ENCODE measurements at regions not wholly inside any gene's neighbourhood (a gene's known extent, or its start where the extent isn't known, plus 50 kb on each side); places are given as distances from the start of the nearest gene placed in this dataset.

DNA sequence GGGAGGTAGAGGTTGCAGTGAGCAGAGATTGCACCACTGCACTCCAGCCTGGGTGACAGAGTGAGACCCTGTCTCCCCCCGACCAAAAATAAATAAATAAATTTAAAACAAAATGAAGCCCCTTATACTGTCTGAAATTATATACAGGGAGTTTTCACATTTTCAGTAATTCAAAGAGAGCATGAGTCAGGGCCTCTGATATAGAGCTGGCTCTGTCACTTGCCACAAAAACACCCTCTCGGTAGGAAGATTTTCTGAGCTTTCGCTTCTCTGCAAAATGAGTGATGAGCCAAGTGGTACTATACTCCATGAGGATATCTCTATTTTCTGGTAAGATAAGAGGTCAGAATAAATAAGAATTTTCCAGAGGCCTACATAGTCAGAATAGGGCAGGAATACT lies 462.9 kb downstream of the COG6 start:
- no peak for DNase-seq (ENCODE audit: low read depth)

DNA sequence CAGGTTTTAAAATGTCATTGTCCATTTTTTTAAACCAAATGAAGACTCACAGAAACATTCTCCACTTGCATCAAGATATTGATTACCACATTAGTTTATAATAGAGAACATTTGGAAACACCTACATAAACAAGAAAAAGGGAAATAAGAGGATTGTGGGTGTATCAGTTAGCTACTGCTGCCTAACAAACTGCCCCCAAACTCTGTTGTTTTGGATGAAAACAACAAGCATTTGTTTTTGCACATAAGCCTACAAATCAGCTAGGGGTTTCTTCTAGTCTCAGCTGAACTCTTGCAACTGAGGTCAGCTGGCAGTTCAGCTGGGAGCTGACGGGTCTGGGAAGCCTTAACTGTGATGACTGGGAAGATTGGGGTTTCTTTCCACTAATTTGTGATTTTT lies 464.4 kb downstream of the COG6 start:
- DNase-seq (ENCODE audit: low read depth), result no peak

DNA sequence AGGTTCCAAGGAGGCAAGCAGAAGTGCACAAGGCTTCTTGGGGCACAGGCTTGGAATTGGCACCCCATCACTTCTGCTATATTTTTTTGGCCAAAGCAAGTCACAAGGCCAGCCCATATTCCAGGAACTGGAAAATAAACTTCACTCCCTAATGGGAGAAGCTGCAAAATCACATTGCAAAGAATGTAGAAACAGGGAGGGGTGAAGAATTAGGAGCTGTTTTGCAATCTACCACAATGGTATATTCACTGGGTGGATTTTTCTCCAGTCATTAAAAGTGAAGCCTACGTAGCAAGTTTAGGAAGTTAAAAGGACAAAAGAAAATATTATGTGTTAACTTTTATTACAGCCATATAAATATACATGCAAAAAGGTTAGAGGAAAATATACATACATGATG lies 464.8 kb downstream of the COG6 start:
- DNase-seq (ENCODE audit: low read depth), result no peak

DNA sequence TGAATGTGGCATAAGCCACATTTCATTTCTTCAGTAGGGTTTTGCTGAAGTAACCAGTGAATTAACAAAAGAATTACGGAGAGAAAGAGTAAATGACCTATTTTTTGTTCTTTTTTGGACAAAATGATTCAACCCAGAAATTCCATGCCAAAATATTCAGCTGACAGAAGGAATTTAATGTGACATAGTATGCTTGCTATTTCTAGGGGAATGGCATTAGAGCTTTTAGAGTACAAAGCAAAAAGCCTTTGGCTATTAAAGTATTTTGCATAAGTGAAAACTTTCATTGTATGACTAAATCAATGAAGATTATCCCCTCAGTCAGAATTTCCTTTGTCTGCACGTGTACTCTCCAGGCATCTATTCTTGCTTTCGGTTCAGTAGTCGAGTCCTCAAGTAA lies 465.3 kb downstream of the COG6 start:
- DNase-seq (ENCODE audit: low read depth), result no peak

DNA sequence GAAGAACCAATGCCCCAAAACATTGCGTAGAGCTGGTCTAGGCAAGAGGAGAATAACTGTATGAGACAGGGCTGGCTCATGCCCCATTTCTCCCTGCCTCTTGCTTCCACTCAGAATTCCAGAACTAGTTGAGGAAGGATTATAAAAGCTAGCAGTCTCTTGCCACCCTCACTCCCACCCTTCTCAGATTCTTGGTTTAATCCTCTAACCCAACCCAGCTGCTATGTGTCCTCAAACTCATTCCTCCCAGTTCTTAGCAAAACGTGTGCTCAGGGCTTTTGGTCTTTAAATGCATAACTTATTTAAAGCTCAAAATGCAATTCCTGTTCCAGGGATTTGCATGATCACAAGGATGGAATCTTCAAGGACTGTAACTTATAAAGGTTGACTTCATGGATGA lies 466.3 kb downstream of the COG6 start:
- DNase-seq (ENCODE audit: low read depth), result no peak

DNA sequence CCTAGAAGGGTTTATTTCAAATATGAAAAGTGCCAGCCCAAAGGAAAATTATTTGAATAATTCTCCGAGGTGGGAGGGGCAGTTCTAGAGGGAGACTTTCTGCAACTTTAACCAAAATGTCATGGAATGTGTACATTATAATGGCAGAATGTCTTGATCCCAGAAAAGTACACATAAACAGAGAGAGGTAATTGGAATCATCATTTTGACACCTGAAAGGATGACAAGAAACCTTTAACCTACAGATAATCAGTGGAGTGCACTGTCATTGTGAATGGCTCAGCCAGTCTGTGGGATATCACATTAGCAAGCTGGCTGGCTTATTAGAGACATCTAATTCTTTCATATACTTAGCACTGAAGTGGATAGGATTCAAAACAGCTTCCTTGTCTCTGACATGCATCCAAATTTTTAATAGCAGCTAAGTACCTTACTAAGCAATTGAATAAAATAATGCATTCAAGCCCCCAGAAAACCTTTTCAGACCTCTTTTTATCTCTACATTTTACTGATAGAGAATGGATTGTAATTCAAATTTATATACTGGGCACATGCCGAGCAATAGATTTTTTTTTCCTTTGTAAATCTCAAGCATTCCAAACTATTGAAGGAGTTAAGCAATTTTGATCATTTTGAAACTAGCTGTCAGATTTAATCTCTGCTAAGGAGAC lies 468.6 kb downstream of the COG6 start:
- DNase-seq (ENCODE audit: low read depth), result no peak

DNA sequence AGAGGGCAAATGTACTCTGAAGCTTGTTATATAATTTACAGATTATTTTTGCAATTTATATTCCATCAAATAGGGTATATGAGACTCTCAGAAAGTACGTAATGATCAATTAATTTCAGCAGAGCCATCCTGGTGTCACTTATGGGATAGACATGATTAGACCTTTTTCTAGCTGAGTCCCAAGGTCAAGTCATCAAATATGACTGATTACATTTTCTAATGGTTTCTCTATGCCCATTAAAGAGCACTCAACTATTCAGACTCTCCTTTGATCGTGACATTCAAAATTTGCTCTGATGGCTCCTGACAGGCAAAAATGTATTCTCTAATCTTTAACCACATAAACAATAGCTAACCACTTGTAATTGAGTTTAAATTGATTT lies 469.2 kb downstream of the COG6 start:
- DNase-seq (ENCODE audit: low read depth), result no peak

DNA sequence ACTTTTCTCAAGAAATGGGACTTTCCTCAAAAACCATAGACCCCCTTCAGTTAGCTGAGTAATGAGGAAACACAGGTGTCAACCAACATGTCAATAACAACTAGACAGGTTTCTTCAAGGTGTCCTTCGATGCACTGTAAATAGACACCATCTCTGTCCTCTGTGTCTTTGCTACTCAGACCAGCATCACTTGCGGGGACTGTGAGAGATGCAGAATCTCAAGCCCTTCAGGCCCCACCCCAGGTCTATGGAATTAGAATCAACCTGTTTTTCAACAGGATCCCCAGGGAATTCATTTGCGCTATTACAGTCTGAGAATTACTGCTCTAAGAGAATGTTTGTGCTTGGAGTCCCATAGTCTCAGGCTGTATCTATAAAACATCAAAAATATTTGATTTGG lies 469.9 kb downstream of the COG6 start:
- DNase-seq (ENCODE audit: low read depth), result no peak

DNA sequence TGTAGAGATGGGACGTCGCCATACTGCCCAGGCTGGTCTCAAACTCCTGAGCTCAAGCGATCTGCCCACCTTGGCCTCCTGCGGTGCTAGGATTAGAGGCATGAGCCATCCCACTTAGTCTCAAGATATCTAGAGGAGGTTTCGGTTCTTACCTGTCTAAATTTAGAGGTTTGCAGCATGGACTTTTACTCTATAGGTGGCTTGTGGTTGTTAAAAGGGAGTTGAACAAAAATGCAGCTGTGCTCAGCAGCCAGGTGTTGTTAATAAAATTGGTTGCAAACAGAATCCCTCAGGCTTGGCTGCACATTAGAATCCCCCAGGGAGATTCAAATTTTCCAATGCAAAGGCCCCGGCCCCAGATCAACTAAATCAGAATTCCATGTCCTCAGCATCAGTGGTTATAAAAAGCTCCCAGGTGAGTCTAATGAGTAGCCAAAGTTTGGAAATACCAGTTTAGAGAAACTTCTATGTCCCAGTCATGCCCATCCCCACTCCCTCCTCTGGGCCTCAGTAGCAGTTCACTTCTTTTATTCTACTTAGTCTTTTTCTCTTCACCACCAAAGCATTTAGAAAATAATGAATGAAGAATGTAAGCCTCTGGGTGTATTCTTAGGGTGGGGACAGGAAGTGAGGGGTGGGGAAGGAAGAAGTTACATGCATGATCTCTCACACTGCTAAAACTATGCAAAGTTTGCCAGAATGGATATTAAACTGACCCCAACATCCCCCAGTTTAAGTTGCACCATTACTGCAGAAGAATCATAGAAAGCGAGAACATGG lies 471.0 kb downstream of the COG6 start:
- DNase-seq (ENCODE audit: low read depth), result no peak

DNA sequence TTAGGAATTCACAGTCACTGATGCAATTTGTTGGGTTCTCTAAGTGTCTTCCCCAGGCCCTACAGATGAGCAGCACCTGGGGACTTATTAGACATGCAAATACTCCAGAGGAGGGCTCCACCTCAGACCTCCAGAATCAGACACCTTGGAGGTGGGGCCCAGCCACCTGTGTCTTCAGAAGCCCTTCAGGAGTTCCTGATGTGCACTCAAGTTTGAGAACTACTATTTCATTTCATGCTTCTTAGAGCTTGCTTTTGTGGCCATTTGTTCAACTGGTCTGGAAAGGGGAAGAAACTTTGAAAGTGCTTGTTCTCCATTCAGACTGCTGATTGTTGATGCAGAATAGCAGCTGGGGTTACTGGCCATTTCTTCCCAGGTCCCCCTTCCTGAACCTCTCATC lies 472.0 kb downstream of the COG6 start:
- DNase-seq (ENCODE audit: low read depth), result no peak

DNA sequence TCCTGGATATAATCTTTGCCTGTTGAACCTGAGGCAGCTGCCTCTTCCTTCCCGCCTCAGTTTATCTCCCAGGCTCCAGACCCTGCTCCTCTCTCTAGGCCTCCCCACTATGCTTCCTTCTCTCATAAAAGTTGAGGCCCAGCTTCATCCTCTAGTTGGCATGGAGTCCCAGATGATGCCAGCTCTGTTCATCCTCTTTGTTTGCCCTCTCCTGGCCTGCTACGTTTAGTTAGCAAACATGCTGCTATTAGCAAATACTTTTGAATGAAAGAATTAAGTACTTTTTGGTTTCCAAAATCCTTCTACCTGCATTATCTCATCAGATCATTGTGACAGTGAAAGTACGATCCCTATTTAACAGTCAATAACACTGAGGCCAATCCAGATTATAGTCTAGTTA lies 472.5 kb downstream of the COG6 start:
- no peak for DNase-seq (ENCODE audit: low read depth)

DNA sequence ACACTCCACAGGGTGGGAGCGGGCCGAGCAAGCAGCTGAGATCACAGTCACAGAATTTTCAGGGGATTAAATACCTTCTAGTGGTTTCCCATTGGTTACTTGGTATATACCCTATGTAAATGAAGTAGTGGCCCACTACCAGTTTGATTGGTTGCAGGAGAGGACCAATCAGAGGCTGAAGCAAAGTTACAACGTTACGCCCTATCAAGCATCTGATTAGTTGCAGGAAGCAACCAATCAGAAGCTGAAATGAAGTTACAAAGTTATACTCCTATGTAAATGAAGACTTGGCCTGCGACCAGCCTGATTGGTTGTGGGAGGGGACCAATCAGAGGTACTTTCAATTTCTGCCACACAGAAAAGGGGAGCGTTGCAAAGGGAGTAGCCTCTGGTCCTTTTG lies 474.0 kb downstream of the COG6 start:
- DNase-seq (ENCODE audit: low read depth), result no peak

DNA sequence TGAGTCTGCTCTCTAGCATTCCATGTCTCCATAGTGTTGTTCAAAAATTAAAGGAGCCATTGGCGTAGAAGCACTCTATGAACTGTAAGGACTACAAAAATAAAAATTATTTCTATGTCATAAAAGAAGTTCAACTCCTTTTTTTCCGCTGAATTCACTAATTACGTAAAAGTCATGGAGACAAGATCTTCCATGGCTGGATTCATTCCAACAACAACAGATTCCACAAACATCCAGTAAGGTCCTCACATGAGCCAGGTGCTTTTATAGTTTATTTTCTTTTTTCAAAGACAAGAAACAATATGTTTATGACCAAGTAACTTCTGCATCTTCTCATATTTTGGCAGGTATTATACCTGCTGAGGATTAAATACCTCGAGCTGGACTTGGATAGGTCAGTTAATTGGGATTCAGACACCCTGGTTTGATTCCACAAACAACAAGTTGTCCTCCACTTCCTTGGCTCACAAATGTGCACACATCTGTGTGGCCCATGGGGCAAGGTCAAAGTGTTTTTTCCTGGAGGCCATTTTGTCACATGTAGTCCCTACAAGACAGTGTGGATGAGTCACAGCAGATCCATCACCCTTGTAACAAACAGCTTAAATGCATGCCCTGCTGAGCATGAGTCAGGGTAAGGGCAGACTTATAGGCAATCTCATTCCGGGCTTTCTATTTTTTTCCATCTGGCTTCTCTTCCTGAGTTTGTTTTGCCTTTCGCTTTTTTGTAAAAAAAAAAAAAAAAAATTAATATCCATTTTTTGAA lies 475.6 kb downstream of the COG6 start:
- DNase-seq (ENCODE audit: low read depth), result no peak

DNA sequence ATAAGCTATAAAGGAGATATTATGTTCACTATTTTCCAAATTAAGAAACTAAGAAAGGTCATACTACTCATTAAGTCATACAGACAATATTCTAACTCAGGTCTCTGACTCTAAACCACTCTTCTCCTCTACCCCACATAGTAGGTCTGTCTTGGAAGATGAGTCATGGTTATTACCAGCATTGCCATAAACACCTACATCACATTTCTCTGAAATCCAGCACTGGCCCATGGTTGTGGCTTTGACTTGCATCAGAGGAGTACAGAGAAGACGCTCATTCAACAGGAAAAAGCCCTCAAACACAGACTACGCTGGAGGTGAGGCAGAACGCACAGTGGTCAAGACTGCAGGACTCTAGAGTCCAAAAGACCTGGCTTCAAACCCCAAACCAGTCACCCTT lies 476.8 kb downstream of the COG6 start:
- DNase-seq (ENCODE audit: low read depth), result no peak

DNA sequence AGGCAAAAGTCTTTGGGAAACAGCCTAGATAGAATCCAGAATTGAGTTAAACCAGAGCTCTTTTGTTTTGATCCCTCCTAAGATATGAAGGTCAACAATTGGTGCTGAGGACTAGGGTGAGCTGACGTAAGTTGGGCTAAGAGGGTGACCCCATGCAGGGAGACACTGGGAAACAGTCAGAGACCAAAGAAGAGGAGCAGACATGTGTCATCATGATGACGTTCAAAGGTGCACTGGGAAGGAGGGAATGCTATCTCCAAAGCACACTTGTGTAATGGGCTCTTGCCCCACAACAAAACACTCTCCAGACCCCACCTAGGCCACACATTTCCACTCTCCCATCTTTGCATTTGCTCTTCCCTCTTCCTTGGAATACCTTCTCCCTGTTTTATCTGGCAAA lies 481.4 kb downstream of the COG6 start:
- DNase-seq (ENCODE audit: low read depth), result no peak

DNA sequence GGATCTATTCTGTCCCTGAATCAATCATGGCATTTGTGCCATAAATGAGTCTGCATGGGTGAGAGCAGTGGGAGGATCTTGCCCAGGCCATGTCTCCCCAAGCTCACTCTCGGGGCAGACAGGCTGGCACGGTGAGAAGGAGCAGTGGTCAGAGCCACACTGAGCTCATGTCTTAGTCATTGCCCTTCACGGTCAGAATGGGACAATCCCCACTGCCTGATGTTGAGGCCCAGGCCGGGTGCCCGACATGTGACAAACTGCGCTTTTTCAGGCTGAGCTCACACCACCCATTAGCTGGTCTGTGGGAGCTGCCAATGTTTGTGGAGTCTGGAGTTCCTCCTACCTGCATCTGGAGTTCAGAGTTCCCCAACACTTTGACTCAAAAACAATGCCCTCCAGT lies 481.9 kb downstream of the COG6 start:
- DNase-seq (ENCODE audit: low read depth), result no peak

DNA sequence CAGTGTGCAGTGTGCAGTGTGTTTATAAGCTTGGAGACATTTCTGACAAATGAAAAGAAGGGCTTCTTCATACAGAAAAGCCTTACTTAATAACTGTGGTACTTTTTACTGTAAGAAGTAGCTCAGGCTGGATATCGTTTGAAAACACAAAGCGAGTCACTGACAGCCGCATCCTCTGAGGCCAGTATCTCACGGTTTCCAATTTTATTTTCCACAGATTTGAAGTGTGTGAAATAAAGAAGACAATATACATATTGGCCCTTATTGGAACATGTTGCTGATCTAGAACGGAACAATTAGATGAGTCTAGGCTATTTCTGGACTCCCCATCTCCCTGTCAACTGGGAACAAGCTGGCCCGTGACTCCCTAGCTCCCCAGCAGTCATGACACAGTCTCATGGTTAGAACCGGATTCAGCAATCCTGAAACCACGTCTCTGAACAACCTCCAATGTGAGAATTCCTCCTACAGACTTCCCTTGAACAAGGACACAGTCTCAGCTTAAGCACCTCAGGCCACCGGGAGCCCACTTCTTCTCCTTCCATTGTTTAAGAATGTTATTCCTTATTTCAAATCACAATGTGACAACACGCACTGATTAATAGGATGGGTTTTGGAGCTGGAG lies 484.5 kb downstream of the COG6 start:
- DNase-seq (ENCODE audit: low read depth), result no peak

DNA sequence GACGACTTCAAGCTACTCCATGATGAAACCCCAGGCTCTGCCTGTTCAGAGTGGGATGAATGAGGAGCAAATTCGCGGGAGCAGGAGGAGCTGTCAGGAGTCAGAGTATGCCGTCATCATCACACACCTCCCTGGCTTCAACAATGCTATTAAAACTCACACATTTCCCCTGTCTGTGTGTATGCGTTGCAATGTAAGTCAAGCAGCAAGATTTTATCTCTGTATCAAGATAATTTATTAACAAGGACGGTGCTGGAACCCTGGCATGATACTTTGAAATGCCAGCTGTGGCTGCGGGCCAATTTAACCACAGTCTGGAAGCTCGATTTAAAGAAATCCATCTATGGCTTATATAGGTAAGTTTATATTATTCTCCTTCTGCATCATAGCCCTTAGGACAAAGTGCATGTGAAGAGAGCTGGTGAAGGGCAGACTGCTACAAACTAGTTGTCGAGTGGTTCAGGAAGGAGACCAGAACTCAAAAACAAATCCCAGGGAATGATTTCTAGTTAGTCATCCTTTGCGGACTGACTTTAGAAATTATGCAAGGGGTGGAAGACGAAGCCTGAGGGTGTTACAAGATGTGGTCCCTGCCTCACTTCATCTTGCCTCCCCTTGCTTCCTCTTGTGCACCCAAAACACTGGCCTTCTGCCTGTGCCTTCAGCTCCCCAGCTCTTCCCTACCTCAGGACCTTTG lies 486.5 kb downstream of the COG6 start:
- no peak for DNase-seq (ENCODE audit: low read depth)

DNA sequence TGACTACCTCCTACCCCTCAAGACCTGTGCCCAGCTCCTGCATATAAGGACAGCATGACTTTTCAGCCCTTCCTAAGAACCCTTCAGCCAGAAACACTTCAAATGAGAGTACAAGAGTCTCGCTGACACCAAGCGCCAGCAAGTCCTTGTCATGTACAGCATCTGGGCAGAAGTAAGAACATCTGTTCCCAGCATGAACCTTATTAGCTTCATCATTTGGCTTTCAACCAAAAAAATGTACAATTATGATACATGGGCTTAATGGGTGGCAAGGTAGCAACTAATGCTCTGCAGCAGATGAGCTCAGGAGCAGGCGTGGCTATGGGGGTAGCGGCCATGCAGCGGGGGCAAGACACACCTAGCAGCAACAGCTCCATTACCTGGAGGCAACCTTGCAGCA lies 487.6 kb downstream of the COG6 start:
- DNase-seq (ENCODE audit: low read depth), result no peak

DNA sequence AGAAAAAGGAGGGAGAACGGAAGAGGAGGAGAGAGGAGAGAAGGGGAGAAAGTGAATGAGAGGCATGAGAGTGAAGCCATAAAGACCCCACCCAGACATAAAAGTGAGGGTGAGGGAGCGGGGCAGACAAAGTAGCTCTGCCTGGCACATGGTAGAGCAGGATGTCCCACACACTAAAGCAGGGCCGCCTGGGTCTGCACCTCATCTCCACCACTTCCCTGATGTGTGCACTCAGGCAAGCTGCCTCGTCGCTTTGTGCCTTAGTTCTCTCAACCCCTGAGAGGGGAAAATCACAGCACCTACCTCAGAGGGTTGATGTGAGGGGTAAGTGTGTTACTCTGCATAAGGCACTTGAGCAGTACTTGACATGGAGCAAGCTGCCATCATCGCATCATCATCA lies 488.1 kb downstream of the COG6 start:
- DNase-seq (ENCODE audit: low read depth), result no peak

DNA sequence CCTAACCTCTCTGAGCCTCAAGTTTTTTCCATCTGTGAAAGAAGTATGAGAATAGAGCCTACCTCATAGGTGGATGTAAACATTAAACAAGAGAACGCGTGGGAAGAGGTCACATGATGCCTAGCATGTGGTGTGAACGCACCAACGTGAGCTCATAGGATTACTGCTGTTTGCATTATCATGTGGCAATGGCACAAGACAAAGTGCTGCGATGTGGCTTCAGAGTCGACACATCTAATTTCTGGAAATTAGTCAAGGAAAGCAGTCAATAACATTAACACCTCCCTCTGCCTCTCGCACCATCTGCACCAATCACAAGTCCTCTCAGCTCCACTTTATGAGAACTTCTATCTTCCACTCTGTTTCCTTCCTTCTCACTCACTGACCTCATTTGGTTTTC lies 489.7 kb downstream of the COG6 start:
- DNase-seq (ENCODE audit: low read depth), result no peak

DNA sequence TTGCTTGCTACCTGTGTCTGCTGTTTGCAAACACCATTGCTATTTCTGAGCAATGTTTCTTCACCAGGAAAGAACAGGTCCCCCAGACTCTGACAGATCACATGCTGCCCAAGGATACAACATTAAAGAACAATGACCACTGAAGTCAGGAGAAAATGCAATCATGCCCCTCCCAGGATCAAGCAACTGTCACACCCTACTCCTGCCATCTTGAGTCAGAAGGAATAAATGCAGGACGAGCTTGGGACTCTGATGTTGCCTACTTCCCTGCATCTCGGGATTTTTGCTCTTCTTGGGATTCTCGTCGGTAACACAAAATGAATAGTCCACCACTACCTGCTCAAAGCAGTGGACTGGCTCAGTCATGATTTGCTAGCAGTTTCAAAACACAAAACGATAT lies 490.6 kb downstream of the COG6 start:
- DNase-seq (ENCODE audit: low read depth), result no peak

Measured in activated T-cell treated with anti-CD3 and anti-CD28 coated beads for 1 hour (primary cell).